BE2C (cell line): ENCODE measurements at regions not wholly inside any gene's neighbourhood (a gene's known extent, or its start where the extent isn't known, plus 50 kb on each side); places are given as distances from the start of the nearest gene placed in this dataset.
"Not testable (repeated sequence)": the region's sequence is repeated elsewhere in the genome, so short reads cannot be mapped to it uniquely, and the experiment has no call there.

Source experiments
- DNase-seq: peaks from one replicate; pipeline ENCODE4 v3.0.0-alpha.2; 2020
- H3K27me3 ChIP-seq: fragments of 250-450 bp; sonication (Bioruptor Pico); 2 replicates; pipeline ENCODE4 v1.5.1; 2020; ENCODE audit warnings: mild to moderate bottlenecking
- H3K36me3 ChIP-seq: fragments of 250-450 bp; sonication (Bioruptor Pico); 2 replicates; pipeline ENCODE4 v1.5.1; 2020; ENCODE audit warnings: mild to moderate bottlenecking
- H3K4me1 ChIP-seq: fragments of 250-450 bp; sonication (Bioruptor Pico); 2 replicates; pipeline ENCODE4 v1.5.1; 2020
- H3K4me3 ChIP-seq: 2 replicates; pipeline ENCODE4 v1.5.1; 2011; ENCODE audit warnings: low read depth, low read length
- H3K9me3 ChIP-seq: fragments of 250-450 bp; sonication (Bioruptor Pico); 2 replicates; pipeline ENCODE4 v1.5.1; 2020
- CTCF ChIP-seq: IDR thresholded peaks from 2 replicates; pipeline ENCODE4 v1.5.1; 2012; ENCODE audit warnings: mild to moderate bottlenecking, low read depth, low read length

DNA sequence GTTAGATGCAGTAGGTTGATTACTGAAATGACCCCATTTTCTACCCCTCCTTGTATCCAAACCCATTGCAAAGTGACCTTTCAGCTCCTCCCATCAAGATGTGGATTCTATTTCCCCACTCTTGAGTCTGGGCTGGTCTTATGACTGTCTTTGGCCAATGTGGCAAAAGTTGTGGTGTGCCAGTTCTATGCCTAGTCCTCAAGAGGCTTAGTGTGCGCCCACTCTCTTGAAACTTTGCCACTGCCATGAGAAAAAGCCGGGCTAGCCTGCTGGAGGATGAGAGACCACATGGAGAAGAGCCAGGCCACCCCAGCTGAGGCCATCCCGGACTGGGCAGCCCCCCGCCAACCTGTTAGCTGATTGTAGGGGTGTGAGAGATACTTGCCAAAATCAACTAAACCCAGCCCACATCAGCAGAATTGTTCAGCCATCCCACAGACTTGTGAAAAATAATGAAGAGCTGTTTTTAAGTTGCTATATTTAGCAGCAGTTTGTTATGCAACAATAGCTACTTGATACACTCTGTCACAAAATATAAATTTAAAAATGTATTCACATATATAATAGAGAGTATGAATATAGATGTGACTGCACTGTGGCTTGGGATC is 131.0 kb upstream of the PALS2 start:
- TF ChIP-seq CTCF = no peak
- peaks cover 4% of the 10 kb centered on the region; the same call in 1 of the 2 replicates for H3K27me3 ChIP-seq
- H3K4me1 ChIP-seq = no peaks in the 10 kb centered on the region
- H3K36me3 ChIP-seq = no peaks in the 10 kb centered on the region
- DNase-seq = no peak
- H3K9me3 ChIP-seq = no peaks in the 10 kb centered on the region
- H3K4me3 ChIP-seq = no peak overlapping the region

DNA sequence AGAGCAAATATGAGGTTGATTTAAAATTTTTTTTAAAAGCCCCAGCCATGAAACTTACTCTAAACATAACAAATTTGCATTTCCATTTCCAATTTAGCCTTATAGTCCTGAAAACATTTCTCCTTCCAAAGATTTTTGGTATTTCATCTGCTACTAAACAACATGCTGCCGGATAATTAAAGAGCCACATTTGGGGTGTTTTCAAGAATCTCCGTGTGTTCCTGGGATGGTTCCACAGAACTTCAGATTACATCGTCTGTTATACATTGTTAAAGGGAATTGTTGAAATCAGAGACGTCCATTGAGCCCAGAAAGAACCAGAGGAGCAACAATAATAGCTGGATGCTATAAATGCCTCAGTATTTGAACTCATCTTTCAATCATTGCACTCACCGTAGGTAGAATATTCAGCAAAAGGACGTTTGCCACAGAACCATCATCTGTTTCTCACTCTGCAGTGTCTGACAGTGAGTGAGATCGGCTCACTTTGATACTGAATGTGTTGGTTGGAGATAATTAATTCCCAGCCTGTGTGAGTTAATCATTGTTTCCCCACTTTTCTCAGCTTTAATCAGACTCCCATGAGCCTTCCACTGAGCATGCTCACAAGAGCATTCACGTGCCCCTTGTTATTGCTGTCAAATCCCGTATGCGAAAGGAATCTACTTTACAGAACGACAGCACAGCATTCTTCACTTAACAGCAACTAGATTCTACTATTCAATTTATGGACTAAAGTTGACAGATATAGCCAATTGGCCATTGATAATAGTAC is 128.4 kb upstream of the PALS2 start:
- no peak for TF ChIP-seq CTCF
- no peaks in the 10 kb centered on the region for H3K4me1 ChIP-seq
- no peak for DNase-seq
- H3K36me3 ChIP-seq = no peaks in the 10 kb centered on the region
- H3K27me3 ChIP-seq = peaks cover 4% of the 10 kb centered on the region; the same call in 1 of the 2 replicates
- no peak overlapping the region for H3K4me3 ChIP-seq
- H3K9me3 ChIP-seq = no peaks in the 10 kb centered on the region

- Histone ChIP-seq H3K9me3 (no peaks in the 10 kb centered on the region), H3K4me3 (no peak overlapping the region), H3K27me3 (peaks cover 4% of the 10 kb centered on the region; the same call in 1 of the 2 replicates), H3K4me1 (no peaks in the 10 kb centered on the region), H3K36me3 (no peaks in the 10 kb centered on the region)
- no peak for TF ChIP-seq CTCF
- DNase-seq = no peak
Observed at GRCh38 chr7:24448038-24448437, 125.2 kb upstream of the PALS2 start.

- H3K36me3 ChIP-seq, H3K4me3 ChIP-seq, DNase-seq, H3K4me1 ChIP-seq, H3K27me3 ChIP-seq, H3K9me3 ChIP-seq: not testable (repeated sequence)
Observed at GRCh38 chr7:24449416-24449815, 123.8 kb upstream of the PALS2 start.

GRCh38 chr7:24455813-24456525 is 117.3 kb upstream of the PALS2 start:
- TF ChIP-seq CTCF = no peak
- Histone ChIP-seq H3K36me3 (no peaks in the 10 kb centered on the region), H3K27me3 (peaks cover 4% of the 10 kb centered on the region; the same call in 1 of the 2 replicates), H3K9me3 (no peaks in the 10 kb centered on the region), H3K4me1 (no peaks in the 10 kb centered on the region), H3K4me3 (no peak overlapping the region)
- no peak for DNase-seq

DNA sequence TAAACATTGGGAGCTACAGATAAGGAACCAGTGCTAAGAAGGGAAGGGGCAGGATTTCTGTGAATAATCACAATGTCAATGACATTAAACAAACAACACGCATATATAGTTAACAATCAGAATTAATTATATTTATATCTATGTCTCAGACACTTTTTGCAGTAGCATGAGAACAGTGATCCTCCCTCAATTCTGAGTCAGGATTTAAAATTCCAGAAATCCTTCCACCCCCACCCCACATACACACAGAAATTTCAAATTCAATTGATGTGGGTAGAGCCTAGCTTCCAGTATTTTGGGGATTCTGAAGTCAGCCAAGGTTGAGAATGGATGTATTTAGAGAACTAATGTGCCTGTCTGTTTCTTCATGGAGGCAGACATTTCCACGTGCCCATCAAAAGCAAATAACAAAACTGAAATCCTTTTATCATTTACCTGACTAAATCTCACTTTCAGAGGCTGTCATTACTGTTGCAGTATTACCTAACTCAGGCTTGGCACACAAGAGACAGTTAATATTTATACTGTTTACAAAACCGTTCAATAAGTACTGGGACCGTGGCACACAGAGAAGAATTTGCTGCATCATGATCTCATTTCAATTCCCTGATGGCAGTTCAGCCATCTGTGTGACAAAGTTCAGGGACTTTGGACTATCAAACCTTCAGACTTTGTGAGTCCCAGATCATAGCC is 116.6 kb upstream of the PALS2 start:
- no peak for TF ChIP-seq CTCF
- Histone ChIP-seq H3K4me1 (no peaks in the 10 kb centered on the region), H3K27me3 (peaks cover 4% of the 10 kb centered on the region; the same call in 1 of the 2 replicates), H3K36me3 (no peaks in the 10 kb centered on the region), H3K9me3 (no peaks in the 10 kb centered on the region), H3K4me3 (no peak overlapping the region)
- no peak for DNase-seq
